ENCODE measurements at regions not wholly inside any gene's neighbourhood (a gene's known extent, or its start where the extent isn't known, plus 50 kb on each side); places are given as distances from the start of the nearest gene placed in this dataset.

GRCh38 chr12:85559127-85559526 lies 277.1 kb downstream of the RASSF9 start:
- no peaks in the 10 kb centered on the region for H3K36me3 Mint-ChIP-seq (ENCODE audit: low read depth)
- H3K9me3 Mint-ChIP-seq = no peaks in the 10 kb centered on the region; the same call in 1 of the 2 replicates
- H3K4me3 Mint-ChIP-seq = peak overlapping the region; percentile 6; the same call in 1 of the 2 replicates
- H3K27me3 Mint-ChIP-seq (ENCODE audit: insufficient read depth) = peaks cover 1% of the 10 kb centered on the region; the same call in 1 of the 2 replicates
- DNase-seq = no peak
- H3K27ac Mint-ChIP-seq = no peak overlapping the region
- no peaks in the 10 kb centered on the region; the same call in 1 of the 2 replicates for H3K4me1 Mint-ChIP-seq (ENCODE audit: low read depth)
- no peak for TF ChIP-seq CTCF (IDR thresholded peaks at IDR 0.05)

- no peak for TF ChIP-seq CTCF (IDR thresholded peaks at IDR 0.05)
- DNase-seq = no peak
- Mint-ChIP-seq H3K27ac (no peak overlapping the region), H3K27me3 (ENCODE audit: insufficient read depth) (peaks cover 1% of the 10 kb centered on the region; the same call in 1 of the 2 replicates), H3K36me3 (ENCODE audit: low read depth) (no peaks in the 10 kb centered on the region), H3K9me3 (no peaks in the 10 kb centered on the region; the same call in 1 of the 2 replicates), H3K4me1 (ENCODE audit: low read depth) (no peaks in the 10 kb centered on the region; the same call in 1 of the 2 replicates), H3K4me3 (no peak overlapping the region)
Observed at GRCh38 chr12:85559536-85559935, 276.7 kb downstream of the RASSF9 start.

- no peak overlapping the region for H3K27ac Mint-ChIP-seq
- H3K36me3 Mint-ChIP-seq (ENCODE audit: low read depth) = no peaks in the 10 kb centered on the region
- no peaks in the 10 kb centered on the region; the same call in 1 of the 2 replicates for H3K4me1 Mint-ChIP-seq (ENCODE audit: low read depth)
- peaks cover 1% of the 10 kb centered on the region for H3K27me3 Mint-ChIP-seq (ENCODE audit: insufficient read depth)
- H3K9me3 Mint-ChIP-seq = no peaks in the 10 kb centered on the region; the same call in 1 of the 2 replicates
- no peak for TF ChIP-seq CTCF (IDR thresholded peaks at IDR 0.05)
- no peak for DNase-seq
- no peak overlapping the region for H3K4me3 Mint-ChIP-seq
Observed at GRCh38 chr12:85562765-85563164, 273.4 kb downstream of the RASSF9 start.

GRCh38 chr12:85564786-85565185 lies 271.4 kb downstream of the RASSF9 start:
- DNase-seq = no peak
- Mint-ChIP-seq H3K9me3 (no peaks in the 10 kb centered on the region; the same call in 1 of the 2 replicates), H3K27ac (no peak overlapping the region), H3K4me3 (no peak overlapping the region), H3K36me3 (ENCODE audit: low read depth) (no peaks in the 10 kb centered on the region), H3K27me3 (ENCODE audit: insufficient read depth) (peaks cover 1% of the 10 kb centered on the region), H3K4me1 (ENCODE audit: low read depth) (no peaks in the 10 kb centered on the region; the same call in 1 of the 2 replicates)
- TF ChIP-seq CTCF (IDR thresholded peaks at IDR 0.05) = no peak

- Mint-ChIP-seq H3K4me1 (ENCODE audit: low read depth) (peaks cover 9% of the 10 kb centered on the region; the same call in 1 of the 2 replicates), H3K36me3 (ENCODE audit: low read depth) (no peaks in the 10 kb centered on the region), H3K4me3 (no peak overlapping the region), H3K9me3 (no peaks in the 10 kb centered on the region; the same call in 1 of the 2 replicates), H3K27ac (no peak overlapping the region), H3K27me3 (ENCODE audit: insufficient read depth) (peaks cover 1% of the 10 kb centered on the region)
- no peak for TF ChIP-seq CTCF (IDR thresholded peaks at IDR 0.05)
- no peak for DNase-seq
Observed at GRCh38 chr12:85568395-85569103, 267.7 kb downstream of the RASSF9 start.

Measured in HFFc6 (cell line).